ENCODE measurements at regions not wholly inside any gene's neighbourhood (a gene's known extent, or its start where the extent isn't known, plus 50 kb on each side); places are given as distances from the start of the nearest gene placed in this dataset.

GRCh38 chr17:79528592-79529125 lies 82.2 kb downstream of the RBFOX3 start:
- no peak for TF ChIP-seq EZH2 (IDR thresholded peaks at IDR 0.05; ENCODE audit: borderline replicate concordance, low read length)
- TF ChIP-seq, protein P1, sequence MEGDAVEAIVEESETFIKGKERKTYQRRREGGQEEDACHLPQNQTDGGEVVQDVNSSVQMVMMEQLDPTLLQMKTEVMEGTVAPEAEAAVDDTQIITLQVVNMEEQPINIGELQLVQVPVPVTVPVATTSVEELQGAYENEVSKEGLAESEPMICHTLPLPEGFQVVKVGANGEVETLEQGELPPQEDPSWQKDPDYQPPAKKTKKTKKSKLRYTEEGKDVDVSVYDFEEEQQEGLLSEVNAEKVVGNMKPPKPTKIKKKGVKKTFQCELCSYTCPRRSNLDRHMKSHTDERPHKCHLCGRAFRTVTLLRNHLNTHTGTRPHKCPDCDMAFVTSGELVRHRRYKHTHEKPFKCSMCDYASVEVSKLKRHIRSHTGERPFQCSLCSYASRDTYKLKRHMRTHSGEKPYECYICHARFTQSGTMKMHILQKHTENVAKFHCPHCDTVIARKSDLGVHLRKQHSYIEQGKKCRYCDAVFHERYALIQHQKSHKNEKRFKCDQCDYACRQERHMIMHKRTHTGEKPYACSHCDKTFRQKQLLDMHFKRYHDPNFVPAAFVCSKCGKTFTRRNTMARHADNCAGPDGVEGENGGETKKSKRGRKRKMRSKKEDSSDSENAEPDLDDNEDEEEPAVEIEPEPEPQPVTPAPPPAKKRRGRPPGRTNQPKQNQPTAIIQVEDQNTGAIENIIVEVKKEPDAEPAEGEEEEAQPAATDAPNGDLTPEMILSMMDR (conservative IDR thresholded peaks at IDR 0.05 in 1 of 2, IDR thresholded peaks at IDR 0.05 in 1 of 2; ENCODE audit: extremely low read depth in 1 of 2, insufficient read depth in 1 of 2, low read depth in 1 of 2, low read length in 2 of 2), result no peak

All from mammary epithelial cell (primary cell).